ENCODE measurements at regions not wholly inside any gene's neighbourhood (a gene's known extent, or its start where the extent isn't known, plus 50 kb on each side); places are given as distances from the start of the nearest gene placed in this dataset.

- no peak for TF ChIP-seq POLR2AphosphoS5 (IDR thresholded peaks at IDR 0.05; ENCODE audit: low read depth)
- no peak for TF ChIP-seq CTCF (IDR thresholded peaks at IDR 0.05; ENCODE audit: insufficient read depth, low read length)
Observed at GRCh38 chr12:60935981-60936761, 1324.0 kb upstream of the USP15 start.
